Mesothelial cell of epicardium (in vitro differentiated cells): ENCODE measurements at regions not wholly inside any gene's neighbourhood (a gene's known extent, or its start where the extent isn't known, plus 50 kb on each side); places are given as distances from the start of the nearest gene placed in this dataset.

Experiments used
- DNase-seq, 2 experiments: peaks; one replicate each; pipeline ENCODE4 v3.0.0; 2021; ENCODE audit warnings: low spot score in 2 of 2; ENCODE audit not compliant: unreplicated experiment in 2 of 2
- H3K27ac Mint-ChIP-seq: 2 replicates; pipeline ENCODE4 v1.8.0; 2021; ENCODE audit warnings: mixed read lengths
- H3K27me3 Mint-ChIP-seq: 2 replicates; pipeline ENCODE4 v1.8.0; 2021; ENCODE audit warnings: low read depth, mixed read lengths
- H3K36me3 Mint-ChIP-seq: 2 replicates; pipeline ENCODE4 v1.8.0; 2021; ENCODE audit warnings: mixed read lengths
- H3K4me1 Mint-ChIP-seq: 2 replicates; pipeline ENCODE4 v1.8.0; 2021; ENCODE audit warnings: mixed read lengths
- H3K4me3 Mint-ChIP-seq: 2 replicates; pipeline ENCODE4 v1.8.0; 2021; ENCODE audit warnings: mild to moderate bottlenecking, moderate library complexity, mixed read lengths
- H3K9me3 Mint-ChIP-seq: 2 replicates; pipeline ENCODE4 v1.8.0; 2021; ENCODE audit warnings: mixed read lengths
- CTCF ChIP-seq: fragments of 200-600 bp; sonication (generic); IDR thresholded peaks from one replicate; pipeline ENCODE4 v1.5.0; 2021; ENCODE audit warnings: antibody characterized with exemption; ENCODE audit not compliant: unreplicated experiment

- H3K27me3 Mint-ChIP-seq, result no peaks in the 10 kb centered on the region
- no peaks in the 10 kb centered on the region for H3K36me3 Mint-ChIP-seq
These were observed 84.8 kb upstream of the ZBED5 start for GRCh38 chr11:10942620-10943019.

GRCh38 chr11:10941871-10942270 is 84.0 kb upstream of the ZBED5 start:
- H3K27me3 Mint-ChIP-seq, result no peaks in the 10 kb centered on the region

More at GRCh38 chr11:10942620-10943019, 84.8 kb upstream of the ZBED5 start:
- Mint-ChIP-seq H3K4me3 (no peak overlapping the region), H3K27ac (no peak overlapping the region), H3K4me1 (peaks cover 12% of the 10 kb centered on the region), H3K9me3 (peaks cover 1% of the 10 kb centered on the region)
- no peak for DNase-seq
- TF ChIP-seq CTCF, result no peak

GRCh38 chr11:10941414-10941813 is 83.6 kb upstream of the ZBED5 start:
- Mint-ChIP-seq H3K9me3 (no peaks in the 10 kb centered on the region), H3K4me3 (no peak overlapping the region), H3K27me3 (no peaks in the 10 kb centered on the region), H3K4me1 (peaks cover 12% of the 10 kb centered on the region), H3K27ac (no peak overlapping the region), H3K36me3 (no peaks in the 10 kb centered on the region)
- DNase-seq, result no peak
- no peak for TF ChIP-seq CTCF

More at GRCh38 chr11:10941871-10942270, 84.0 kb upstream of the ZBED5 start:
- peaks cover 12% of the 10 kb centered on the region for H3K4me1 Mint-ChIP-seq
- TF ChIP-seq CTCF, result no peak
- no peak overlapping the region for H3K27ac Mint-ChIP-seq
- DNase-seq, result no peak
- no peak overlapping the region for H3K4me3 Mint-ChIP-seq
- no peaks in the 10 kb centered on the region for H3K36me3 Mint-ChIP-seq
- H3K9me3 Mint-ChIP-seq, result no peaks in the 10 kb centered on the region

- Mint-ChIP-seq H3K4me1 (peaks cover 13% of the 10 kb centered on the region), H3K27ac (no peak overlapping the region), H3K36me3 (no peaks in the 10 kb centered on the region), H3K9me3 (no peaks in the 10 kb centered on the region), H3K27me3 (no peaks in the 10 kb centered on the region), H3K4me3 (no peak overlapping the region)
- TF ChIP-seq CTCF, result no peak
- no peak for DNase-seq
These were observed 81.0 kb upstream of the ZBED5 start for GRCh38 chr11:10938650-10939387.

GRCh38 chr11:10938231-10938630 is 80.4 kb upstream of the ZBED5 start:
- no peaks in the 10 kb centered on the region for H3K27me3 Mint-ChIP-seq
- no peaks in the 10 kb centered on the region for H3K9me3 Mint-ChIP-seq
- H3K36me3 Mint-ChIP-seq, result no peaks in the 10 kb centered on the region
- H3K27ac Mint-ChIP-seq, result no peak overlapping the region
- peaks cover 18% of the 10 kb centered on the region for H3K4me1 Mint-ChIP-seq
- no peak for TF ChIP-seq CTCF
- no peak for DNase-seq
- H3K4me3 Mint-ChIP-seq, result no peak overlapping the region
